HG03196 (cell line): ENCODE measurements at regions not wholly inside any gene's neighbourhood (a gene's known extent, or its start where the extent isn't known, plus 50 kb on each side); places are given as distances from the start of the nearest gene placed in this dataset.
"Not testable (repeated sequence)": the region's sequence is repeated elsewhere in the genome, so short reads cannot be mapped to it uniquely, and the experiment has no call there.

ENCODE experiments used
- ATAC-seq: cut with Tn5 transposase; IDR thresholded peaks from one replicate; pipeline ENCODE4 v1.9.1; 2021; ENCODE audit not compliant: unreplicated experiment

DNA sequence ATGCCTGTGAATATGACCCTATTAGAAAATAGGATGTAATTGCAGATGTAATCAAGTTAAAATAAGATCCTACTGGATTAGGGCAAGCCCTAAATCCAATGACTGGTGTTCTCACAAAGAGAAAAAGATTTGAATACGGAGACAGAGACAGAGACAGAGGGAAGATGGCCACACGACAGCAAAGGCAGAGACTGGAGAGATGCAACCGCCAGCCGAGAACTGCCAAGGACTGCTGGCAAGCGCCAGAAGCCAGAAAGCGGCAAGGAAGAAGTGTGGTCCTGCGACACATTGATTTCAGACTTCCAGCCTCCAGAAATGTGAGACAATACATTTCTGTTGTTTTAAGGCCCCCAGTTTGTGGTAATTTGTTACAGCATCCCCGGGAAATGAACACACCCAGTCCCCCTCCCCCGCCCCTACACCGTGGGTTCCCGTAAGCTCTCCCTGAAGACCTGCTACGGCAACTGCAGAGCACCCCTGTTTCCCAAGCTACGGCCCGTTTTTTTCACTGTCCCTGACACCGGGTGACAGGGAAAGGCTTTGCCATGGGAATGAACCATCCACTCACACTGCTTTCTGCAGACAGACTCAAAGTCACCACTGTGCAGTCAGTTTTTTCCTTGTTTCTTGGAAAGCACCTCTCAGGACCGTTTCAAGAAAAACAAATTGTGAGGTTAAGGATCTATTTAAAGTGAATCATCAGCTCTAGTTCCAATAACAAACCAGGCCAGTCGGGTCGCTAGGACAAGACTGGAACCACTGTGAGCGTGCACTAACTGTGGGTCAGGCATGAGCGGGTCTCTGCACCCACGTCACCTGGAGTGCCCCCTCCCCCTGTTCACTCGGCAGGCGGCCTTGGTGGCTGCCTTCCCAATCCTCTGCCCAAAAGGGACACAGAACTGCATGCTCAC, 199.2 kb upstream of the IRF2BP2 start:
- ATAC-seq: not testable (repeated sequence)

DNA sequence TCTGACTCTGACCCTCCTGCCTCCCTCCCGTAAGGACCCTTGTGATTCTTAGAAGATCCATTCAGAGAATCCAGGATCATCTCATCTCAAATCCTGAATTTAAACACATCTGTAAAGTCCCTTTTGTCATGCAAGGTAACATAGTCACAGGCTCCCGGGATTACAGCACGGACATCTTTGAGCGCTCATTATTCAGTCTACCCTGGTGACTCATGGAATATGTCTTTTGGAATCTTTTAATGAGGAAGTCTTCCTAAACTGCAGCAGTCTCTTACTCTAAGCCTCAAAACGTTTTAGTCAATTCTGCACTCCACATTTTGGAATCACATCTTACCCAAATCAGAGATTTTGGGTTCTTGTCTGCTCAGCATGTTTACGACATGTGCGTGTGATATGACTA, 198.5 kb upstream of the IRF2BP2 start:
- not testable (repeated sequence) for ATAC-seq

DNA sequence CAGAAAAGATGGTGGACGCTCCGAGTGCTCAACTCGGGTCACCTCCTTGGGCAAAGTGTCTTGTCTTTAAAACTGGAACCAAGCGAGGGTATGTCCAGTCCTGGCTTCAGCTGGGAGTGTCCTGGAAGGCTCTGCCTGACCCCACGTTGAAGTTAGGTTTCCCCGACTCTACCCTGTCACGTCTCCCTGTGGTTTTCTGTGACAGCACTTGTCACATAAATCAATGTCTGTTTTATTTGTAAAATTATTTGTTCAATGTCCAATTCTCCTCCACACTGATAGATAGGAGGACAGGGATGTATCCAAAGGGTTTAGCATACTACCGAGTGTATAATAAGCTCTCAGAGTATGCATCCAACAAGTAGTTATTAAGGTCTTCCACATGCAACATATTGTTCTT, 197.7 kb upstream of the IRF2BP2 start:
- not testable (repeated sequence) for ATAC-seq

DNA sequence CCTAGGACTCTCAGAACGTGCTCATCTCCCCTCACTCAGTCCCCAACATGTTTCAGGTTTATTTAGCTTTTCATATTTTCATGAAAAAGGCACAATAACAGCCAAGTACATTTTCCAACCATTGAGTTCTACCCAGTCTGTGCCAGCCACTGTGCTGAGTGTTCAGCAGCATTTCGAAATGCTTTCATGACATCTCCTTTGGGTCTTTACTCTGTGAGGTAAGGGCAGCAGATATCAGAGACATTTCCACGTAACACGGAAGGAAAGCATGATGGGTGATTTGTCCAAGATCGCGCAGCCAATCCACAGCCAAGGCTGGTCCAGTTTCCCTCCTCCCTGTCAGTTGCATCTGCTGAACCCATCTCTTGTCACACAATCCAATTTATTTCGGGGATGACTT, 192.6 kb upstream of the IRF2BP2 start:
- not testable (repeated sequence) for ATAC-seq

DNA sequence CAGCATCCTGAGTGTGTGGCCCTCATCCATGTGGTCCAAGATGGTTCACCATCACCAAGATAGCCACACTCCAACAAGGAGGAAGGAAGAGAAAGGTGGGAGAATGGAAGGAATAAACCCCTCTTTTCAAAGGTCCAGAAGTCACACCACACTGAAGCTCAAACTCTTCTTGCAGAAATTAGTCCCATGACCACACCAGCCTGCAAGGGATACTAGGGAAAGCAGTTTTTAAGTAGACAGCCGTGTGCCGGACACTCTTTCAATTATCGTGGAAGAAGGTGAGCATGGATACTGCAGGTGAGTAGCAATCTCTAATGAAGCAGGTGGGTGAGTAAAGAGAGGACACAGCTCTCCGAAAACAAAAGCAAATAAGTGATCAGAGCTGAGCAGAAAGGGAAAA, 191.7 kb upstream of the IRF2BP2 start:
- ATAC-seq: not testable (repeated sequence)

DNA sequence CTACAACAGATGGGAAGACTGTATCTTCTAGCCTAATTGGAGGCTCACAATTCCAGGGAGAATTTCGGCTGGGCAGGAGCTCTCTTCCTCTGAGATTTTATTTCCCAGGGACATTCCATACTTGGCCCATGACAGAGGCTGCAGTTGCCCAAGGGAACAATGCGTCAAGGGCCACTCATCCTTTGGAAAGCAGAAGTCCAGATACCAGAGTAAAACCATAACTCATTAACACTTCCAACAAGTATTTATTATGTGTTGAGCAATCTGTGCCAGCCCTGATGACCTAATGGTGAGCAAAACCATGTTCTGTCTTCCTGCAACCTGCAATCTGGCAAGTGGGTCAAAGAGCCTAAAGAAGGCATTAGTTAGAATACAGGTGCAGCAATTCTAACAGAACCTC, 191.2 kb upstream of the IRF2BP2 start:
- ATAC-seq: not testable (repeated sequence)

DNA sequence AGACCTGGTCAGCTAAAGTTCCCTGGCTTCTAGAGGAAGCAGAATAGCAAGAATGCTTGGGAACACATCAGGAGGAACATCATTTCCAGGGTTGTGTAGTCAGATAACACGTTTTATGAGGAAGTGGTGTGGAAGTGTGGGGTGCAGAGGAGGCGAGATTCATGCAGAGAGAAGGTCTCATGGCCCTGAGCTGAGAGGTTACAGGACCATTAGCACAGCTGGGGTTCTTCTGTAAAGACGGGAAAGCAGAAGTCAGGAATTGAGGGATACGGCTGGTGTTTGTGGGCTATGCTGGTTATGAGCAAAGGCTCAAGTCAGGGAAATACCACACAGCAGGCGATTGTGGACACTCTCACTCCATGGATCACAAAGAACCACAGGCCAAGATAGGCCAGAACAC, 190.6 kb upstream of the IRF2BP2 start:
- ATAC-seq: not testable (repeated sequence)

DNA sequence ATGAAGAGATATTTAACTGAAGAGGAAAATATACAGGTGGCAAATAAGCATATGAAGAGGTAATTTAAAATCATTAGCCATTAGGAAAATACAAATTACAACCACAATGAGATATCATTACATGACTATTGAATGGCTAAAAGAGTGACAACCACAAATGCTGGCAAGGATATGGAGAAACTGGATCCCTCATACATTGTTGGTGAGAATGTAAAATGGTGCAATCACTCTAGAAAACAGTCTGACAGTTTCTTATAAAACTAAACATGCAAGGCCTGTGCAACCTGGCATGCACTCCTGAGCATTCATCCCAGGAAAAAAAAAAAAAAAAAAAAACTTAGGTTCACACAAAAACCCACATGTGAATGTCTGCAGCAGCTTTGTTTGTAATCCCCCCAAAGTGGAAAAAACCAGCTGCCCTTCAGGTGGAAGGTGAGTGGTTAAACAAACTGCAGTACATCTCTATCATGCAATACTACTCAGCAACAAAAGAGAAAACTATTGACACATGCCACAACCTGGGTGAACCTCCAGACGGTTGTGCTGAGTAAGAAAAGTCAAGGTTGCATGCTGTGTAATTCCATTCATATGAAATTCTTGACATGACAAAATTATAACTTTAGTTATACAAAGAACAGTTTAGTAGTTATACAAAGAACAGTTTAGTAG, 189.2 kb upstream of the IRF2BP2 start:
- not testable (repeated sequence) for ATAC-seq

DNA sequence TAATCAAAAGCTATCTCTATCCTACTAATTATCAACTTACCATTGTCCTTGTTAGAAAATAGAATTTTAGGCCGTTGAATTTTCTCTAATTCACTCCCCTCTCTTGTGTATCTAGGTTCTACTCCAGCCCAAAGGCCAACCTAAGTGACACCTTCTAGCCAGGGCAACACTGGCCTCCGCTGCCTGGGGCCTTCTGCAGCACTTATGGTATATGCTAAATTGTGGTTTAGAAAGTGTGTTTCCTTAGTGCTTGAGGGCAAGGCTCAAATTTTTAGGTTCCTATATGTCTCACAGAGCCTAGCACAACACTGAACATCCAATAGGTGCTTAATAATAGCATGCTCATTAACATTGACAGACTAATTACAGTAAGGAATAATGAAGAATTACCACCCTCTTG, 187.2 kb upstream of the IRF2BP2 start:
- not testable (repeated sequence) for ATAC-seq

DNA sequence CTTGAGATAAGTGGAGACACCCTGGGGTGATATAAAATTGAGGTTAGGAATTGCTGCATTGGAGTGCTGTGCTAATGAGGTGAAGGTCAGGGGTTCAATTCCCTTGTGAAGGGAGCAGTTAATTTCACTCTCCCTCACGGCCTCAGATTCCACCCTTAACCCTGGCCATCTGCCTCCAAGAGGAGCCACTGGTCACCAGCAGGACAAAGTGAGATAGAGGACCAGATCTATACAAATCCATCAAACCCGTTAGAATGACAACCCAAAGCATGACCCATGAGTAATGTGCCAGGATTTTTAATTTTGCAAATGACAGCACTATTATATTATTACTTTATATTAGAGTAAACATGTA, 186.4 kb upstream of the IRF2BP2 start:
- ATAC-seq: not testable (repeated sequence)

DNA sequence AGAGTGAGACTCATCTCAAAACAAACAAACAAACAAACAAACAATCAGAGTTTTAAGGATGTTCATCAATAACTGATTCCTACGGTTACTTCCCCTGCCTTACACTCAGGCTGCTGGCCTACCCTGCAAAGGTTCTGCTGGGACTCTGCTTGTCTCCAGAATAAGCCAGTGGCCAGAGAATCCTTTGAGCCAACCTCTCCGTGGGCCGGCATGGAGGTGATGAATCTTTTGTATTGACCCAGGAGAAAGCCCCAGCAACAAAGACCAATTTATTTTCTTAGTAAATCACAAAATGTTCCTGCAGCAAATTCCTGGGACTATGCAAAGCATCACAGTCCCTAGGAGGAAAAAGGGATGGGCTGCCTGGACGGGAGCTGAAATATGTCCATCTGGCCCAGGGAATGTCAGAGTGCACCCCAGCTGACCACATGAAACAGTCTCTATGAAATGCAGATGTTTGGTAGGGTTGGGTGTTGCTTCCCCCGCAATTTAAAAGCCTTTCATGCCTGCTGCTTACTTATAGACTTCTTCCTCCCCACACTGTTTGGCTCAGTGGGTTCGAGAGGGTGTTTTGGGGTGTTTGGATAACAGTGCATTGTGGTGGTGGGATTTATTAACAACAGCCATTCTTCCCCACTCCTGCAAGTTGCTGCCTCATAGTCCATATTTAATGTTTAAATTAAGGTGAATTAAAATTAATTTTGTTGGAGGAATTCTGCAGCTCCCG, 185.9 kb upstream of the IRF2BP2 start:
- ATAC-seq: not testable (repeated sequence)

DNA sequence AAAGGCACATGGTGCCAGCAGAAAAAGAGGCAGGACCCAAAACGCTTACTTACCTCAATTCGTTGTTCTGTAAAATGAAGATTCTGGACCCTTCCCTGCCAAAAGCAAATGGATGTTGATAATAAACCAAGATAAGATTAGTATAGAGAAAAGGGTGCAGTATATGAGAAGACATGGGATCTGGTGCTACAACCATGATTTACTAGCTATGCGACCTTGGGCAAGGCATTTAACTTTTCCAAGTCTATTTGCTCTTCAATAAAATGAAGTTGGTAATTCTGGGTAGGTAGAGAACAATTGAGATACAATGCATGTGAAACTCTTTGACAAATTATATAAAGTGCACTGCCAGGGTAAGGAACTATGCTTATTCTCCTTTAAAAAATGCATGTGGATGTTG, 185.0 kb upstream of the IRF2BP2 start:
- ATAC-seq: not testable (repeated sequence)

DNA sequence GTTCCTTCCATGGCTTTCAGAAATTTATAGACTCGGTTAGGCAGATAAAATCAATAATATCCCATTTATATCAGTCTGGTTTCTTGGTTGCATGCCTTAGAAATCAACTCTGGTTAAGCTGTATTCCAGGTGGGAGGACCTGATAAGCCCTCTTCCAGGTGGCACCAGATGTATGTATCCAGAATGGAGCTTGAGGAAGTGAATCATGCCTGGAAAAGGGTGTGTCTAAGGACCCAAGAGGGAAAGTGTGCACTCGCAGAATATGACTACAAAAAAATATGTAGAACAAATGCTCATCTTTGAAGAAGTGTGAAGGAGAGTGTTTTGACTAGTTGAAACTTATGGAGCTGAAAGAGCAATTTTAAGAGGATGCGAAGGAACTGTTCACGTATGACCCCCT, 184.5 kb upstream of the IRF2BP2 start:
- ATAC-seq: not testable (repeated sequence)

DNA sequence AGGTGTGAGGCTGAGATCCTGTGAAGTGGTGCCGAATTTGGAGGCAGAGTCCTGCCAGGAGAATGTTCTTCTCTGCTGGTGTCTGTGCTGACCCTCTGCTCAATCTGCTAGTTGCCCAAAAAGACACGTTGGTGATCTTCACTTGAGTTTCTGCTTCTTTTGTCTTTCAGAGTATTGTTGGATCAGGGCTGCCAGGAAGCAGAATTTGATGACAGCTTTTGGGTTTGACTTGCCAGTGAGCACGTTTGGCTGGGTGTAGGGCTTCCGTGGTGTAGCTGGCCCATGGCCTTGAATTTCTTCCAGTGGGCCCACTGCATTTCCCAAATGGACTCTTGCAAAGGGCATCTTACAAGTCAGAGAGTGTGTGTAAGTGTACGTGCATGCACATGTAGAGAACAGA, 183.9 kb upstream of the IRF2BP2 start:
- not testable (repeated sequence) for ATAC-seq

DNA sequence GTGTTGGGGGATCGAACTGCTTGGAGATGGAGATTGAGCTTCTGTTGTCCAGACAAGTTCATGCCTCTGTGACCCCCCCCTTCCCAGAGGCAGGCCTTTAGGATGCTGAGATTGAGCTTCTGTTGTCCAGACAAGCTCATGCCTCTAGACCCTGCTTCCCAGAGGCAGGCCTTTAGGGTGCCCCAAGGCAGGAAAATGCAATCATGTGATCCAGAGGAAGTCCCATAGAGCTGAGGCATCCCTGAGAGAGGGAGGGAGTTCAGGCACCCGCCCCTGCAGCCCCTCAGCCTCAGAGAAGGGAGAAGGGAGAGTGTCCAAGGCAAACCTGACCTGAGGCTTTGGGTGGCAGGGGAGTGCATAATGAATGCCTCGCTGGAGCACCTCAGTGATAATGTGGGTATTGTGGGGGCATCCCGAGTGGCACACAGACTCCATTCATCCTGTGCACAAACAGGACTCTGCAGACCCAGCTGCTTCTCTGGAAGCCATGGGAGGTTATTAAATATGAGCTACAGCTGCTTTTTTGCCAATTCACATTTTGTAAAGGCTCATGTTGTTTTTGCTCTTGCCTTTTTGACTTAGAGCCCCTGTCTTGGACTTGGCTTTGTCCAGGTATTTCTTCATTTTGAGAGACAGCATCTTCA, 182.4 kb upstream of the IRF2BP2 start:
- ATAC-seq: not testable (repeated sequence)

DNA sequence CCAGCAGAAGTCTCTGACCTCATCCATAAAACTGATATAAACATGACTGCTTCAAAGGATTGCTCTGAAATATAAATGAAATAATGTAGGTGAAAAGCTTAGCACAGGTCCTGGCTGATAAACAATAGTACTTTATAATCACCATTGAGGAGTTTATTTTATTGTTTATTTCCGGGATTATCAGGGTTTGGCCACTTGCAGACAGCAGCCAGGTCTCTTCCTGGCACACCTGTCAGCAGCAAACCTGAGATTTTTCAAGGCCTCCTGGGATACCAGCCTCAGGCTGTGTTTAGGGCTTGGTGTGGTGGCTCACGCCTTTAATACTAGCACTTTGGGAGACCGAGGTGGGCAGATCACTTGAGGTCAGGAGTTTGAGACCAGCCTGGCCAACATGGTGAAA, 181.6 kb upstream of the IRF2BP2 start:
- ATAC-seq: not testable (repeated sequence)

DNA sequence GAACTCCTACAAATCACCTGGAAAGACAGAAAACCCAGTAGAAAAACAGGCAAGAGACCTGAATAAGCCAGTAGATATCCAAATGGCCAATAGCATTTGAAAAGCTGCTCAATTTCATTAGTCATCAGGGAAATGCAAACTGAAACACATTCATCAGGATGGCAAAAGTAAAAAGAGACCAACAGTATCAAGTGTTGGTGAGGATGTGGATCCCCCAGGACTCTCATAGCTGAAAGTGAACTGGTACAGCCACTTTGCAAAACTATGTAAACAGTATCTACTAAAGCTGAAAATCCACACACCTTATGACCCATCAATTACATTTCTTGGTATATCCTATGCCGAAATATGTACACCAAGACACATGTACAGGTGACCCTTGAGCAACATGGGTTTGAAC, 180.4 kb upstream of the IRF2BP2 start:
- not testable (repeated sequence) for ATAC-seq

DNA sequence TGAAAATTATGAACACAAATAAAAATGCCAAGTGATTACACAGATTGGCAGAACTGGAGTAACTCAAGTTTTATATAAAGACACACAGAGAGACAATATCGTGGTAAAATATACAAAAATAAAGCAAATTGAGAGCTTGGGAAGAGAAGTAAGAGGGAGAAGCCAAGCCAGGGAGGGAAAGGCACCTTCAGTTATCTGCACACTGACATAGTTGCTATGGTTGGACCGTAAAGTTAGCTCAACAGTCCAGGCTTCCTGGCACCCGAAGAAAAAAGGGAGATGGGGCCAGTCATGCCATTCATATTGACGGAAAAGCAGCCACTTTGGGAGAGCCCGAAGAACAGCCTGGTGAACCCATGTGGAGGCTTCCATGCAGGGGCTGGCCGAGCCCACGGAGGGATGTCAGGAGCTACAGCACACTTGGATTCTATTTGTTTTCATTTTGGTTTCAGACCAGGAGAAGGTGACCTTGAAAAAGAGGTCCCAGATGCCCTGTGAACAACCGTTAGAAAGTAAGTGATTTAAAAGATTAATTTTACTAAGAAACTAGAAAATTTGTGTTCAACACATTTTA, 177.1 kb upstream of the IRF2BP2 start:
- ATAC-seq: not testable (repeated sequence)

DNA sequence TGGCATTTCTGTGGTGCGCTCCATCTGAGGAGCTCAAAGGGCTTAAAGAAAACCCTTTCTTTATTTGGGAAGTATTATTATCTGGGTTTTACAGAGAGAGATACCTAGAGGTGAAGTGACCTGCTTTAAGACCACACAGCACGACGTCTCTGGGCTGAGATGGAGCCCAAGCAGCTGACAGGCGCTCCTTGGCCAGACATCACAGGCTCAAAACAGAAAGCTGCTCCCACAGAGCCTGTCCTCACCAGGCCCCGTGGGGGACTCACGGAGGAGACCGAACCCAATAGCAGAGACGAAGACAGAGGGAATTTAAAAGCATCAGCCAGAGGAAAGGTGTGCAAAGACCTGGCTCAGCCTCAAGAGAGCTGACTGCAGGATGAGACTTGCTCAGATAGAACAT, 175.9 kb upstream of the IRF2BP2 start:
- ATAC-seq: not testable (repeated sequence)

DNA sequence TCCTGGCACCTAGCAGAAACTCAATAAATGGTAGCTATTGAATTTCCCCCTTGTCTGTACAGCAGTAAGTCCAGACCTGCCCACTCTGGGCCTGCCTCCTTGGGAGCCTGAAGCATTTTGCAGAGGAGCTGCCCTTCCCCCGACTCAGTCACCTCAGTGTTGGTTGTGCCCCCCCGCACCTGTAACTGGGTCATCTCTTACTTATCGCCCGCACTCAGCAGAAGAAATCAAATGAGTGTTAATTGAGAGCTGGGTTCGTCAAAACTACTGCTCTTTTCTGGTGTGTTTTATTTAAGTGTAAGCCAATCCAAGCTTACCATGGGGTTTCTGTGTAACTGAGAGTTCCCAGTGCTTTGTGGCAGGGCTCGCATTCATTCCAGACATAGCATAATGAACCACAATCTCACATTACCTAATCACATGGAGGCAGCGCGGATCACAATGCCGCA, 175.5 kb upstream of the IRF2BP2 start:
- not testable (repeated sequence) for ATAC-seq

DNA sequence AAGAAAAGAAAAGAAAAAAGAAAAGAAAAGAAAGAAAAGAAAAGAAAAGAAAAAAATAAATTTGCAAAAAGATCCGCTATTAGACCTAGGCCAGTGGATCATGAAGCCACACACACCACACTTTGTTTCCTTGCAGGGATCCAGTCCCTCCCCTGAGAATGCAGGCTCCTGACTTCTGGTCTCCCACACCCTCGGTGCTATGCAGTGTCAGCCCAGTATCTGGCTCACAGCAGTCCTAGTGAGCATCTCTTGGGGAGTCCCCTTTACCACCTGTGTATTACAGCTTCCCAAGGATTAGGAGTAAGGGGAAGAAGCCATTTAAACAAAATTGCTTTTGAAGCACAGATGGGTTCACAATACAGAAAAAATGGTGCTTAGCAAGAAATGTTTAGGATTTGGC, 174.1 kb upstream of the IRF2BP2 start:
- ATAC-seq: not testable (repeated sequence)
